ENCODE measurements at regions not wholly inside any gene's neighbourhood (a gene's known extent, or its start where the extent isn't known, plus 50 kb on each side); places are given as distances from the start of the nearest gene placed in this dataset.

- no peak overlapping the region for H3K27ac Mint-ChIP-seq
- H3K9me3 Mint-ChIP-seq: peaks cover 3% of the 10 kb centered on the region
- TF ChIP-seq CTCF (conservative IDR thresholded peaks at IDR 0.05): no peak
- H3K4me1 Mint-ChIP-seq: peaks cover 22% of the 10 kb centered on the region
- Histone ChIP-seq H3K36me3 (ENCODE audit: control insufficient read depth, insufficient read depth, low read length) (no peaks in the 10 kb centered on the region), H3K9me3 (ENCODE audit: control insufficient read depth, low read length) (peaks cover 3% of the 10 kb centered on the region), H3K27ac (ENCODE audit: low read depth, low read length) (no peak overlapping the region), H3K9ac (ENCODE audit: extremely low read depth, low read length, poor library complexity, severe bottlenecking) (no peak overlapping the region), H3K27me3 (ENCODE audit: control insufficient read depth, insufficient read depth, low read length, poor library complexity, severe bottlenecking) (no peaks in the 10 kb centered on the region), H3K4me3 (ENCODE audit: low read length) (peak overlapping the region; percentile 14), H3K4me1 (ENCODE audit: control insufficient read depth, insufficient read depth, low read length) (peaks cover 13% of the 10 kb centered on the region)
- H3K27me3 Mint-ChIP-seq (ENCODE audit: insufficient read depth): peaks cover 2% of the 10 kb centered on the region
- DNase-seq: no peak
- WGBS, 2 experiments (ENCODE audit: insufficient coverage in 1 of 2, insufficient read length in 1 of 2): 61 to 64% methylated on average over 6 to 8 of the region's 8 CpGs
- H3K4me3 Mint-ChIP-seq: no peak overlapping the region
- no peaks in the 10 kb centered on the region for H3K36me3 Mint-ChIP-seq (ENCODE audit: low read depth)
Observed at GRCh38 chr2:136328207-136328795, 210.4 kb upstream of the CXCR4 start.

DNA sequence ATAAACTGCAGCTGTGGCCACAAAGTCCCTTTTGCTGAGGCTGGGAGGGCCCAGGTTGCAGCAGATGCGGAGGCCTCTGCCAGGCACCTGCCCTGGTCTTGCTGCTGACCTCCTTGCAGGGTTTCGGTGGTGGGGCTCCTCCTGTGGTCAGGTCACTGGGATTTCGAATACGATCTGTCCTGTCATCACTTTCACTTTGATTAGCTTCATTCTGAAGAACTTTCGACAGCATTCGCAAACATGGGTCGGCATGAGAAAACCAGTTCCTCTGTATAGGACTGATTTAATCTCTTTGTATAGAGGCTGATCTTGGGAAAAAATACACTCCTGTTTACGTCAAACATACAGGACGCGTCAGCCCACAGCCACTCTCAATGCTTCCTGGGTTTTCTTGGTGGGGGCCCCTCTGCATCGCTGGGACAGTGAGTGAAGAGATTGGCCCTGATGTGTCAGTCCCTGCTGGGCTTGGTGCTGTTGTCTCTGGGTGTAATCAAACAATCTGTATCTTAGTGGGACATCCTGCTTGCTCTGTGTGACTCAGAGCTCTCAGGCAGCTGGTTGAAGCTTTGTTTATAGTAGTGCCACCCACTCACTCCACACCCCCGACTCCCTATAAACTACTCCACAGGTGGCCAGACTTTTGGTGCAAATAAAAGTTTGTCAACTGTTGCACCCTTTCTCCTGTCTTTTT, 209.4 kb upstream of the CXCR4 start:
- peak; percentile 26 for TF ChIP-seq CTCF (conservative IDR thresholded peaks at IDR 0.05)
- Mint-ChIP-seq H3K27me3 (ENCODE audit: insufficient read depth) (peaks cover 2% of the 10 kb centered on the region), H3K36me3 (ENCODE audit: low read depth) (no peaks in the 10 kb centered on the region), H3K4me1 (peaks cover 32% of the 10 kb centered on the region), H3K9me3 (no peaks in the 10 kb centered on the region), H3K27ac (no peak overlapping the region), H3K4me3 (no peak overlapping the region)
- H3K4me1 ChIP-seq (ENCODE audit: control insufficient read depth, insufficient read depth, low read length): peaks cover 13% of the 10 kb centered on the region
- H3K9me3 ChIP-seq (ENCODE audit: control insufficient read depth, low read length): no peaks in the 10 kb centered on the region
- 69 to 79% methylated on average over 6 to 12 of the region's 12 CpGs for WGBS, 2 experiments (ENCODE audit: insufficient coverage in 1 of 2, insufficient read length in 1 of 2)
- H3K36me3 ChIP-seq (ENCODE audit: control insufficient read depth, insufficient read depth, low read length): no peaks in the 10 kb centered on the region
- DNase-seq: peak; percentile 61
- peak overlapping the region; percentile 14 for H3K4me3 ChIP-seq (ENCODE audit: low read length)
- H3K27ac ChIP-seq (ENCODE audit: low read depth, low read length): no peak overlapping the region
- H3K9ac ChIP-seq (ENCODE audit: extremely low read depth, low read length, poor library complexity, severe bottlenecking): no peak overlapping the region
- H3K27me3 ChIP-seq (ENCODE audit: control insufficient read depth, insufficient read depth, low read length, poor library complexity, severe bottlenecking): no peaks in the 10 kb centered on the region

- Mint-ChIP-seq H3K4me1 (peaks cover 34% of the 10 kb centered on the region), H3K36me3 (ENCODE audit: low read depth) (no peaks in the 10 kb centered on the region), H3K27me3 (ENCODE audit: insufficient read depth) (no peaks in the 10 kb centered on the region), H3K9me3 (no peaks in the 10 kb centered on the region), H3K27ac (no peak overlapping the region), H3K4me3 (no peak overlapping the region)
- no peak overlapping the region for H3K27ac ChIP-seq (ENCODE audit: low read depth, low read length)
- DNase-seq: no peak
- no peak for TF ChIP-seq CTCF (conservative IDR thresholded peaks at IDR 0.05)
- peaks cover 15% of the 10 kb centered on the region for H3K4me1 ChIP-seq (ENCODE audit: control insufficient read depth, insufficient read depth, low read length)
- no peak overlapping the region for H3K4me3 ChIP-seq (ENCODE audit: low read length)
- H3K27me3 ChIP-seq (ENCODE audit: control insufficient read depth, insufficient read depth, low read length, poor library complexity, severe bottlenecking): no peaks in the 10 kb centered on the region
- no peaks in the 10 kb centered on the region for H3K36me3 ChIP-seq (ENCODE audit: control insufficient read depth, insufficient read depth, low read length)
- H3K9me3 ChIP-seq (ENCODE audit: control insufficient read depth, low read length): no peaks in the 10 kb centered on the region
- WGBS, 2 experiments (ENCODE audit: insufficient coverage in 1 of 2, insufficient read length in 1 of 2): 100% methylated on average over 1 of the region's 1 CpG; no CpG with 5 or more reads in 1 of the 2 experiments
- no peak overlapping the region for H3K9ac ChIP-seq (ENCODE audit: extremely low read depth, low read length, poor library complexity, severe bottlenecking)
Observed at GRCh38 chr2:136325844-136326331, 207.9 kb upstream of the CXCR4 start.
